ENCODE measurements at regions not wholly inside any gene's neighbourhood (a gene's known extent, or its start where the extent isn't known, plus 50 kb on each side); places are given as distances from the start of the nearest gene placed in this dataset.

DNA sequence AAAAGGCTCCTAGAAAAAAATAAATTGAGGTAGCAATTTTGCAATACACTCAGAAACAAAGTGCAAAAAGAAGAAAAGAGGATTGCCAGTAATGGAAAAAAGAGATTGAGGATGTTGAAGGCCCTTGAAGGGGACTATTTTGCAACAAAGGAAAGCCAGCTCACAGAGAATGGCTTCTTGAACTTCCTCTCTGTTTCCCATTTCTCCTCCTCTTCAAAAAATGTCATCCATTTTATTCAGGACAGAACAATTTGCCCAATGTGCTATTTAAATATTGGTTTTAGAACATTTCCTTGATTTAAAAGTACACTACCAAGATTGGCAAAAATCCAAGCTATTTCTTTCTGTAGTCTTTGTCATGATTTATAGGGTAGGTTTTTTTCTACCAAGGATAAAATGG, 60.2 kb downstream of the GASK1B start:
- TF ChIP-seq EZH2 (IDR thresholded peaks at IDR 0.05) (no peak), POLR2AphosphoS5 (IDR thresholded peaks at IDR 0.05; ENCODE audit: borderline replicate concordance, low read depth, low read length) (no peak)

All from SK-N-MC (cell line).